HAP-1 (cell line): ENCODE measurements at regions not wholly inside any gene's neighbourhood (a gene's known extent, or its start where the extent isn't known, plus 50 kb on each side); places are given as distances from the start of the nearest gene placed in this dataset.

Source experiments
- DNase-seq, 2 experiments: peaks; one replicate each; pipeline ENCODE4 v3.0.0-alpha.2; 2016 to 2020; ENCODE audit warnings: low spot score in 2 of 2
- H3K27me3 ChIP-seq: fragments of 250-450 bp; sonication (Bioruptor Pico); 2 replicates; pipeline ENCODE4 v1.5.1; 2020; ENCODE audit warnings: low read depth, mild to moderate bottlenecking, moderate library complexity
- H3K36me3 ChIP-seq: fragments of 250-450 bp; sonication (Bioruptor Pico); replicated peaks from 2 replicates; pipeline ENCODE4 v1.5.1; 2020; ENCODE audit warnings: mild to moderate bottlenecking
- H3K4me1 ChIP-seq: fragments of 250-450 bp; sonication (Bioruptor Pico); 2 replicates; pipeline ENCODE4 v1.5.1; 2020; ENCODE audit warnings: mild to moderate bottlenecking
- H3K4me3 ChIP-seq: fragments of 250-450 bp; sonication (Bioruptor Pico); 2 replicates; pipeline ENCODE4 v1.5.1; 2020; ENCODE audit warnings: mild to moderate bottlenecking, moderate library complexity
- H3K9me3 ChIP-seq: fragments of 250-450 bp; sonication (Bioruptor Pico); 2 replicates; pipeline ENCODE4 v1.5.1; 2020; ENCODE audit warnings: mild to moderate bottlenecking, moderate library complexity
- in situ Hi-C: fragments of 300-500 bp; cut with MboI; formaldehyde crosslinking; loops from 3 replicates; pipeline ENCODE4 v1.14.3; 2020; ENCODE audit warnings: low sequenced_read_pairs, inconsistent platforms, mixed read lengths

DNA sequence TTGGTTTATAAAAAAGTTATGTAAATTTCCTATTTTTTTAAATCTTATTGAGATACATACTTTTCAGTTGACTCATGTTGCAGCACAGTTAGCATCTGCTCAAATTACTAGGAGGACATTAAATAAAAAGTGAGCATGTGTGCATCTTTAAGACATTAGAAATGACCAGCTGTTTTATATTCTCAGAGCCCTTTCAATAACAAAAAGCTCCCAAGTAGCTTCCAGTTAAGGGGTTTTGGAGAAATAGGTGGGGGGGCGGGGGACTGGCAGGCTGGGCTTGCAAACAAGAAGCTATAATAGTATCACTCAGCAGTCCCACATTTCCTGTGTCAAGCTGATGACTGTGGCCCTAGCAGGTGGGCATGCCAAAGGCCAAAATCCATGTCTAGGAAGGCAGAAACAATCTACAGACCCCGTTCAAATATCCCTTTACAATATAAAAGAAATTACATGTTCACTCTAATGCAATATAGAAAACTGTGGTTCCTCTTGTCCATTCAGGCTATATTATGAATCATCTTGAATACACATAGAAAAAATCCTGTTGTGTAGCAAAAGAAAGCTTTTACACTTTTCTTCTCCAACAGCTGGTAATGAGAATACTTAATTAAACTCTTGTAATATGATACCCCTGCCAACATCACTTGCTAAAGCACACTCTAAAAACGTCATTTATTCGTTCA lies 1713.2 kb upstream of the SLC10A2 start:
- Histone ChIP-seq H3K4me1 (no peaks in the 10 kb centered on the region), H3K27me3 (no peaks in the 10 kb centered on the region), H3K4me3 (no peak overlapping the region), H3K36me3 (no peaks in the 10 kb centered on the region), H3K9me3 (no peaks in the 10 kb centered on the region)
- DNase-seq: no peak
- in situ Hi-C loops: no loop called here

DNA sequence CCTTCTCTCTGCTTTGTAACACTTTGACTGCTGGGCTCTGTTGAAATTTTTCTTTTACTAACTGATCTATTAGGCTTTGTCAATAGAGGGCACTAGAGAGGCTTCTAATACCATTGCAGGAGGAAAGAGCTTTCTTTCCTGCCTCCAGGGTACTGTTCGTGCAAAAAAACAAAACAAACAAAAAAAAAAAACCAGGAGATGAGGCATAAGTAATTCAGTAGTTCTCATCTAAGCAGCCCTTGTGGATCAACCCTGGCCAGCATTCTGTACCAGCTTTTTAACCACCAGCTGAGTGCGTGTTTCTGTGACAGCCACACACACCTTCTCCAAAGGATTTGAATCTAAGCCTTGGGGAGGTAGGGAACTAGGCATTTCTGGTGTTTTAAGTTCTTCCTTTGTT lies 1707.6 kb upstream of the SLC10A2 start:
- Histone ChIP-seq H3K4me3 (no peak overlapping the region), H3K4me1 (no peaks in the 10 kb centered on the region), H3K36me3 (no peaks in the 10 kb centered on the region), H3K9me3 (no peaks in the 10 kb centered on the region), H3K27me3 (no peaks in the 10 kb centered on the region)
- DNase-seq: no peak
- in situ Hi-C loops: no loop called here

DNA sequence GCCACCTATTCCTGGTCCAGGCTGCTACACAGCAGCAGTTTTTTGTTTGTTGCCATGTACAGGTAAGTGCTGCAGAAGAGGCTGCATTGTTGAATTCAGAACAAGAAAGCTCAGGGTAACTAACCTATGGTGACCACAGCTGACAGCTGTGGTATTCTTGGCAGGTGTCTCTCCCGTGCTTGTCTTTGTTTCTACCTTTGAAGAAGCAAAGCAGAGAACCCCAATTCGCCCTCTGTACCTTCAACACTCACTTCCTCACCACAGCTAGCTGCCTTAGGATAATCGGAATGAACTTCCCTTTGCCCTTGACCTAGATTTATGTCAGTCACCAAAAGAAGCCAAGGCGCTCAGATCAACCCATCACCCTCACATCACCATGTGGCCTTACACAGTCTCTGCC lies 1703.3 kb upstream of the SLC10A2 start:
- Histone ChIP-seq H3K36me3 (no peaks in the 10 kb centered on the region), H3K27me3 (no peaks in the 10 kb centered on the region), H3K4me1 (no peaks in the 10 kb centered on the region), H3K9me3 (no peaks in the 10 kb centered on the region), H3K4me3 (no peak overlapping the region)
- no peak for DNase-seq
- in situ Hi-C loops: no loop called here

DNA sequence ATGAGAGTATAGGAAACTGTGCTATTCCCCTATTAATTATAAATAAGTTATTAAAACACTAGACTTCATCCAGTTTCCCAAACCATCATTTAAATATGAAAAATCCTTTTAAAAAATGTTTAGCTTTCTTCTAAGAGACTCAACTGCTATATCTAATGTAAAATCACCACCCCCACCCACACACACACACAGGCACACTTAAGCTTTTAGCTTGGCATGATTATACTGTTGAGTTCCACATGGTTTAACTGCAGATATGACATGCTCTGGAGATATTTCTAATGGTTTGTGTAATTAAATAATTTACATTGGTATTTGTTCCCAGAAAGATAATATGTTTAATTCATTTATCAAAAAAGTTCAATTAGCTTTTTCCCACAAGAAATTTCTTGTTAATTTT lies 1700.1 kb upstream of the SLC10A2 start:
- no peaks in the 10 kb centered on the region for H3K36me3 ChIP-seq
- no peak overlapping the region for H3K4me3 ChIP-seq
- no peaks in the 10 kb centered on the region for H3K9me3 ChIP-seq
- DNase-seq: no peak
- H3K27me3 ChIP-seq: no peaks in the 10 kb centered on the region
- no peaks in the 10 kb centered on the region for H3K4me1 ChIP-seq
- in situ Hi-C loops: no loop called here

DNA sequence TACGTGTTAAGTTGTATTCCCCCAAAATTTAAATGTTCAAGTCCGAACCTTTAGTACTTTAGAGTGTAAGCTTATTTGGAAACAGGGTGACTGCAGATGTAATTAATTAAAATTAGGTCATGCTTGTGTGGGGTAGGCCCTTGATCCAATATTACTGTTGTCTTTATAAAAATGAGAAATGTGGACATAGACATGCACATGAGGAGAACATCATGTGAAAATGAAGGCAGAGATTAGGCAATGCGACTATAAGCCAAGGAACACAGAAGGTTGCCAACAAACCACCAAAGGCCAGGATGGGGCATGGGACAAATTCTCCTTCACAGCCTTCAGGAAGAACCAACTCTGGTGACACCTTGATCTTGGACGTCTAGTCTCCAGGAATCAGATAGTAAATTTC lies 1698.4 kb upstream of the SLC10A2 start:
- Histone ChIP-seq H3K4me1 (no peaks in the 10 kb centered on the region), H3K27me3 (no peaks in the 10 kb centered on the region), H3K9me3 (no peaks in the 10 kb centered on the region), H3K4me3 (no peak overlapping the region), H3K36me3 (no peaks in the 10 kb centered on the region)
- in situ Hi-C loops: no loop called here
- no peak for DNase-seq

DNA sequence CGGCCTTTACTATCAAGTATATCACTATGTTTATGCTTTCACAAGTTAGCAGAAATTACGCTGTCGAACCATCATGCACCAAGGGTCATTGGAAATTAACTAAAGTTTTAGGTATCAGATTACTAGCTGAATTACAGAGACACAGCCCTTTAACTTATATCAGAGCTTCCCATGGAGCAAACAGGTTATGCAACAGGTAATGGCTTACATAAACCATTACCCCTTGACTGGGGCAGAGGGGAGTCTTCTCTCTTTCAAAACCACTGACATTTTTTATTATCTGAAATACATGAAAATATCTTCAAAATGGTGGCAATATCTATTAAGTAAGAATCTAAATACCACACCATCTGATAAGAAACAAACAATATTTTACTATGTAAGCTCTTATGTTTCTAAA lies 1692.9 kb upstream of the SLC10A2 start:
- Histone ChIP-seq H3K27me3 (no peaks in the 10 kb centered on the region), H3K9me3 (no peaks in the 10 kb centered on the region), H3K4me1 (no peaks in the 10 kb centered on the region), H3K4me3 (no peak overlapping the region), H3K36me3 (no peaks in the 10 kb centered on the region)
- in situ Hi-C loops: no loop called here
- no peak for DNase-seq

DNA sequence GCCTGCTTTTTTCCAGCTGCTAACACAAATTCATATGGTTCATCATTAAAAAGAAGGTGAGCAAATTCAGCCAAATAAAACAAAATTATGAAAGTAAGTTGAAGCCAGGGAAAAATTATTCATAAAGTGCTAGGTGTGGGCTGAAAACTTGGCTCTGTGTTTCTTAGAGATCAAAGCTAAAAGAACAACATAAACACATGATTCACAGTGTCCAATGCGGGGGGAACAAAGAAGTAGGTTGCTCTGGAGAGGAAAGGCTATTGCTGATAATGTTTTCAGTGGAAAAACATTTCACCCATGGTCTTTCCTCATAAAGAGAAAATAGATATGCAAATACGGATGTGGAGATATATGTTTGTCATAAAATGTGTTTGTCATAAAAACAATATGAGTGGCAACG lies 1691.5 kb upstream of the SLC10A2 start:
- Histone ChIP-seq H3K9me3 (no peaks in the 10 kb centered on the region), H3K27me3 (no peaks in the 10 kb centered on the region), H3K36me3 (no peaks in the 10 kb centered on the region), H3K4me3 (no peak overlapping the region), H3K4me1 (no peaks in the 10 kb centered on the region)
- DNase-seq: no peak
- in situ Hi-C loops: no loop called here

DNA sequence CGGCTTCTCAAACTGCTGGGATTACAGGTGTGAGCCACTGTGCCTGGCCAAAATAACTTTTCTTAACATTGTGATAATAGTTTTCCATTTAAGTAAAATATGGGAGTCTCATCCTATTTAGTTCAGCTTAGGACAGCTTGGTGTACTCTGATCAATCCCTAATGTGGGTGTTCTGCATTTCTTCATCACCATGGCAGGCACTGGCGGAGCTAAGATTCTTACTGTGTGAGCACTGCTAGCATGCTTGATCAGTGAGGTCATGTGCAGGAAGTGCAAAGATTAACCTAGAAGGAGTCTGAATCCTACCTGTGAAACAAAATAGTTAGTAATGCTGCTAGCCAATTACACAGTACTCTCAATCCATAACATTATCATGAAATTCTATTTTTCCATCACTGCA lies 1684.2 kb upstream of the SLC10A2 start:
- H3K4me3 ChIP-seq: no peak overlapping the region
- H3K9me3 ChIP-seq: no peaks in the 10 kb centered on the region
- DNase-seq: no peak
- in situ Hi-C loops: no loop called here
- no peaks in the 10 kb centered on the region for H3K4me1 ChIP-seq
- H3K27me3 ChIP-seq: no peaks in the 10 kb centered on the region
- no peaks in the 10 kb centered on the region for H3K36me3 ChIP-seq

DNA sequence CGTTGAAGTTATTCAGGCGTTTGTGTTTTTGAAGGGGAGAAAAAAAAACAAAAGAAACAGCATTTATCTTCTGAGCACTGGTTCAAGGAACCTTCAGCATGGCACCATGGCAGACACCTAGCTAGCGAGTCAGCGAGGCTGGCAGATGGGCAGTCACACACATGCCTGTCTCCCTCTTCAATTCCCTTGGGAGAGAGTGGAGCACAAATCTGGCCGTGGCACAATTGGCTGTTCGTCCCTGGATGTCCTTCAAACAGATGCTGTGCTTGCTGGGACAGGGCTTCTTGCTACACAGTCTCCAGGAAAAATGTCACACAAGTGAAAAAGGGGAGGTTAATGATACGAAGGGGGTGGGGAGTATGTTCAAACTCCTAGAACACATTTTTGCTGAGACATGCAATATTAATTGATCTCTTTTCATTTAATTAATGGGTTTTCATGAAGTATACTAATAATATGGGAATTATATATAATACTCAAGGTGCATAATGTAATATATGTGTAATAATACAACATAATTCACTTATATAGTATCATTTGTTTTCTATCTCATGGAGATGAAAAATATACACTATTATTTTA lies 1674.5 kb upstream of the SLC10A2 start:
- Histone ChIP-seq H3K27me3 (no peaks in the 10 kb centered on the region), H3K36me3 (no peaks in the 10 kb centered on the region), H3K4me1 (no peaks in the 10 kb centered on the region), H3K9me3 (no peaks in the 10 kb centered on the region), H3K4me3 (no peak overlapping the region)
- in situ Hi-C loops: no loop called here
- DNase-seq: no peak

DNA sequence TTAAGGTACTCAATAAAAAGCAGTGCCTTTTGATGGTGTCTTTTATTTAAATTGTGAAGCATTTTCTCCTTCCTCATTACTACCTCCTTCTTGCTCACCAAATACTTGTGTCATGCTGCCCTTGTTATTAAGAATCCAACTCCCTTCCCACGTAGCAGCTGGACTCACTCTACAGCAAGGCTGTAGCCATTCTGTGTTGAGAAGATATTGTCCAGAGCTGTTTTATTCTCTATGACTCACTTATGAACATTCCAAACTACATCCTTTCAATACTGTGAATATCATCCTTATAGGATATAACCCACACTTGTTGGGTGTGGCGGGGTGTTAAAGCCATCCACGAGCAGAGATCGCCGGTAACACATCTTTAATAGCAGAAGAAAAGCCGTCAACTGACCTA lies 1671.5 kb upstream of the SLC10A2 start:
- in situ Hi-C loops: no loop called here
- Histone ChIP-seq H3K9me3 (no peaks in the 10 kb centered on the region), H3K4me3 (no peak overlapping the region), H3K27me3 (no peaks in the 10 kb centered on the region), H3K4me1 (no peaks in the 10 kb centered on the region), H3K36me3 (no peaks in the 10 kb centered on the region)
- no peak for DNase-seq

DNA sequence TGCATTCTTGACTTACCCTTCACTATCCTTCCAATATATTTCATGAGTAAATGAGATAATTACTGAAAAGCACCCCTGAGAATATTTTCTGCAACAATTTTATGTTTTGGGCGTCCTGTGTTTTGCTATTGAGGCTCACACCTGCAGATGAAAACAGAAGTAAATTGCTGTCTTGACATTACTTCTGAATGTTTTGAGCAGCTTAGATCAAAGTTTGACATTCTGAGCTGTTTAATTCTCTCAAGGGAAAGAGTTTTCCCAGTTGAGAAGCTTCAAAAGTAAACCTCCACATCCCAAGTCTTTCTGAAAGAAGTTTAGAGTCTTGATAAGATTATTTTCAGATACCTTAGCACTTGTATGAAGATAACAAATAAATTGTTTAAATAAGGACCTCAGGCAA lies 1667.2 kb upstream of the SLC10A2 start:
- in situ Hi-C loops: no loop called here
- Histone ChIP-seq H3K9me3 (no peaks in the 10 kb centered on the region), H3K36me3 (no peaks in the 10 kb centered on the region), H3K4me1 (no peaks in the 10 kb centered on the region), H3K27me3 (no peaks in the 10 kb centered on the region), H3K4me3 (no peak overlapping the region)
- no peak for DNase-seq

DNA sequence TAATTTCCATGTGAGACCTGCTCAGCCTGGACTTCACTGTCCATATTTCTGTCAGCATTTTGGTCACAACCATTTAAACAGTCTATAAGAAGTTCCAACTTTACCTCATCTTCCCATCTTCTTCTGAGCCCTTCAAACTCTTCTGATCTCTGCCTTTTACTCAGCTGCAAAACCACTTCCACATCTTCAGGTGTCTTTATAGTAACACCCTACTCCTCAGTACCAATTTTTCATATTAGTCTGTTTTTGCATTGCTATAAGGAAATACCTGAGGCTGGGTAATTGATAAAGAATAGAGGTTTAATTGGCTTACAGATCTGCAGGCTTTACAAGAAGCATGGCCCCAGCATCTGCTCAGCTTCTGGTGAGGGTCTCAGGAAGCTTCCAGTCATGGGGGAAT lies 1648.9 kb upstream of the SLC10A2 start:
- in situ Hi-C loops: no loop called here
- Histone ChIP-seq H3K4me3 (no peak overlapping the region), H3K36me3 (no peaks in the 10 kb centered on the region), H3K27me3 (no peaks in the 10 kb centered on the region), H3K9me3 (no peaks in the 10 kb centered on the region), H3K4me1 (no peaks in the 10 kb centered on the region)
- no peak for DNase-seq

DNA sequence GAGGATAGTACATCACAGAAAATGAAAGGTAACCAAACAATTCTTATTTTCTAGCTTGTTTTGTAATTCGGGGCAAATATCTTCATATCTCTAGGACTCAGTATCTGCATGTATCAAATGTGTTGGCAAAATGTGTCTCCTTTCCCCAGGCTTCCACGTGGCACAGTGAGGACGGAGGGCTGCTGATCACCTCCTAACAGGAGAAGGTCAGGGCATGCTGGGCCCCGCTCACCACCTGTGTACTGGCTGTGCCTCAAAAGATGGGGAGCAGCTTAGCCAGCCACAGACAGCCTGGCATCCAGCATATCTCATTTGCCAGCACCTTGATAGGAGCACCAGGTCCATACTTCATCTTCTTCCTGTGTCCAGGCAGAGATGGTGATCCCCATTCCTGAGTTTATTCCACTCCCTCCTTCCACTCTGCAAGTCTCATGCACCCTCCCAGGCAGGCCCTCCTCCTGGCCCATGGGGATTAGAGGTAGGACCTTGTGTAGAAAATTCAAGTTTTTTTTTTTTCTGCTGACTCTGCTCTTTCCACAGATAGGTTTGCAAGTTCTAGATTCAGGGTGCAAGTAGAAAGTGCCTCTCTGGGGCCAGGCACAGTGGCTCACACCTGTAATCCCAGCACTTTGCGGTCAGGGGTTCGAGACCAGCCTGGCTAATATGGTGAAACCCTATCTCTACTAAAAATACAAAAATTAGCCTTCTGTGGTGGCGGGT lies 1639.0 kb upstream of the SLC10A2 start:
- Histone ChIP-seq H3K9me3 (no peaks in the 10 kb centered on the region), H3K4me3 (no peak overlapping the region), H3K4me1 (no peaks in the 10 kb centered on the region), H3K36me3 (no peaks in the 10 kb centered on the region), H3K27me3 (no peaks in the 10 kb centered on the region)
- no peak for DNase-seq
- in situ Hi-C loops: no loop called here

DNA sequence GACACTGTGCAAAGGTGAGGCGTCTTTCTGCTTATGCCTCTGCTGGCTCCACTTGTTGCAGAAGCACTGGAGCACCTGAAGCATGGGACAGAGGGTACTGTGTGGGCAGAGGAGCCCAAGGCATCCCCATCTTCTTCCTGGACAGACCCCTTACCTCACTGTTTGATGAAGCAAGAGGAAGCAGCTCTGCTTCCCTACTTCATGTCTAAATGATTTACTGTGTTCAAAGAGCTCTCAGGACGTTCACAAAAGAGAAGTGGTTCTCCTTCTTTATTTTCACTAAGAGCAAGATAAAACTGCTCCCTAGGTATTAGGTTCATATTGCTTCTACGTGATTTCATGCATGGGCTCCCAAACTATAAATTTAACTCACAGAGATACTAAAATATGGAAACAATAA lies 1635.4 kb upstream of the SLC10A2 start:
- no peaks in the 10 kb centered on the region for H3K4me1 ChIP-seq
- no peaks in the 10 kb centered on the region for H3K36me3 ChIP-seq
- H3K27me3 ChIP-seq: no peaks in the 10 kb centered on the region
- in situ Hi-C loops: no loop called here
- DNase-seq: no peak
- no peaks in the 10 kb centered on the region for H3K9me3 ChIP-seq
- no peak overlapping the region for H3K4me3 ChIP-seq
